Dedifferentiated amniotic fluid mesenchymal stem cell (primary cell): ENCODE measurements at regions not wholly inside any gene's neighbourhood (a gene's known extent, or its start where the extent isn't known, plus 50 kb on each side); places are given as distances from the start of the nearest gene placed in this dataset.

Source experiments
- DNase-seq: peaks from one replicate; pipeline ENCODE4 v3.0.0-alpha.2; 2016; ENCODE audit errors: extremely low spot score

DNA sequence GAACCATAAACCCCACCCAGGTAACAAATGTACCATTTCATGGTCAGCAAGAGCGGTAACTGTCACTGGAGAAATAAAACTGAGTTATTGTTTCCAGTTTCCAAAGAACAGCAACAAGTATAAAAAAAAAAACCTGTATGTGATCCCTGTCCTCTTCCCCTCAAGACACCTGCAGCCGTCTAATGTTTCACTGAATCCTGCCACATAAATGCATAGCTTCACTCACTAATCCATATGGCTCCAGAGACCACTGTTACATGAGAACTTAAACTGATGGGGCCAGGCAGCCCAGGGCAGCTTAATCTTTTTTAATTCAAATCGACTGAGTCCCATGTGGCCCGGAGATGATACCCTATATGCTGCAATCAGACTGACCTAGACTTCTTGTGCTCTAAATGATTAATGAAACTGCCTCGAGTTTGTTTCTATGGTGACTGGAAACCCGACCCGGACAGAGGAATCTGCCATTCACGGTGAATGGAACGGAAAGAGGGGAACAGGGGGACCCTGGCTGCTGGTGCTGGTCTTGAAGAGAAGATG, 60.9 kb upstream of the SIX2 start:
- DNase-seq: peak; percentile 29

DNA sequence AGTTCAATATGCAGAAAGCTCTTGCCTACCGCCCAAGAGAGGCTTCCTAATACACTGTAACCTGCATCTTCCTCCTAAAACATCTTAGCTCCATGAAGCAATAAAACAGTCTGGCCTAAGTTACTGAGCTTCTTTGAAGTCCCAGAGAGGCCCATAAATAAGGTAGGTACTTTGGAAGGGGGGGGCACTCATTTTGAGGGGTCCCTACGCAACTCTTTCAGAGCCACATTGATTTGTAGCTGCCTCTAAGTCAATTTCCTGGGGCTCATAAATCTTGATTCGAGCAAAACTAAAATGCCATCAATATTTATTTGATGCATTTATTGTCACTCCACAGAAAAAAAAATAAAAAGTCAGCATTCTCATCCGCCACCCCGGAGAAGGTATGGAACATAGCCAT, 60.4 kb upstream of the SIX2 start:
- DNase-seq: no peak

DNA sequence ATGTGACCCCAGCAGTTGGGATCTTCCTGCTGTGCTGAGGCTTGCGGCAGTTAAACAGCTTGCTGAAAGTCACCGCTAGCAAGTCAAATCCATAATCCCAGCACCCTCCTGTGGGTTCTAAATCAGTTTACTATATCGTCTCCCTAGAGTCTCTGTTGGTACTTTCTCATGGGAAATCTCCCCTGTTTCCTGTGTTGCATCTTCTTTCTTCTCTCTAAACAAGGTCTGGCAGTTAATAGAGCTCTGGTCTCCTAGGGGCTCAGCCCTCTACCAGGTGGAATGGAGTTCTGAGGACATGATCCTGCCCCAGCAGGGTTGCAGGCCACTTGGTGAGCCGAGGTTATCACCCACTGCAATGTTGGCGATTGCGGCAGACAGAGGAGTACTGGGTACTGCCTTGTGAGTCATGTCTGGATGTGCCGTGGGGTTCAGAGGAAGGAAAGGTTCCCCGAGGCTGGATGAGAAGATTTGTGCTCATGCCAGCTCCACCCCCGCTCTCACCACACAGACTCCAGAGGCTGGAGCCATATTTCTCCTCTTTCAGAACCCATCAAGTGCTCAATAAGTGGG, 59.4 kb upstream of the SIX2 start:
- no peak for DNase-seq

DNA sequence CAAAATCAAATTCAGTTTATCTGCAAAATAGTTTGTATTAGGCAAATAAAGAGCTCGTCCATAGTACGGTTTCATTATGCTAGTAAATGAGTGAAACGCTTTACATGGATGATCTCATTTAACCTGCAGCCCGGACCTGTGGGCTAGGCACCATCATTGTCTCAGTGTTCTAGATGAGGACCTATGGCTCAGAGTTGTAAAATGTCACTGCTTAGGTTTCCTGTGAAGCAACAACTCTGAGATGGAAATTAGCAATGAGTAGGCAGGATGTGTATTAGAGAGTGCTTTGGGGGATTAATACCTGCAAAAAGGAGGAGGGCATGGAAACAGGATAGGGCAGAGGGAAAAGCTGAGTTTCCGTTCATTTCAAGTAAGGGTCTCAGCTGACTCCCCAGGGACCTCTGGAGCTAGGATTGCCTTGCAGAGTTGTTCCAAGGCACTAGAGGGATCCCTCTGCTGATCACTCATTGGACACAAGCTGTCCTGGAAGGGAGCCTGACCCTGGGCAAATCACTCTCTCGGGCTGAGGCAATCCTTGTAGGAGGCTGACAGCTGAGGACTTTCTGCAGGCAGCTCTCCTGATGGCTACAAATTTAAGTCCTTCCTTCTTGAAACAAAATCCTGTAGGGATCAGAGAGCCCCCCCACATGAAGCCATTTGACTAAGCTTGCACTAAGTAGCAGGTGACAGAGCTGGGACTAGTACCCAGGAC, 58.8 kb upstream of the SIX2 start:
- no peak for DNase-seq
